ENCODE measurements at regions not wholly inside any gene's neighbourhood (a gene's known extent, or its start where the extent isn't known, plus 50 kb on each side); places are given as distances from the start of the nearest gene placed in this dataset.

GRCh38 chrX:134738986-134739740 lies 57.8 kb downstream of the PABIR2 start:
- ChIA-PET CTCF (no interaction called here), RAD21 (ENCODE audit: low non-redundant PET in 1 of 2, low total read pairs in 2 of 2, uncharacterized antibody in 2 of 2, unreplicated experiment in 2 of 2) (no interaction called here), POLR2A (no interaction called here)
- Histone ChIP-seq H3K9ac (ENCODE audit: low read length) (no peak overlapping the region), H3K79me2 (ENCODE audit: insufficient read depth, low read length) (no peaks in the 10 kb centered on the region), H3K27ac (ENCODE audit: low read depth, low read length) (no peak overlapping the region), H3K4me2 (ENCODE audit: low read length) (no peak overlapping the region), H3K9me3 (ENCODE audit: control insufficient read depth in 1 of 2, insufficient read depth in 1 of 2, low read depth in 1 of 2, low read length in 2 of 2) (no peaks in the 10 kb centered on the region), H4K20me1 (ENCODE audit: insufficient read depth) (no peaks in the 10 kb centered on the region), H3K4me3 (replicated peaks in 1 of 2; ENCODE audit: low read depth in 1 of 2, low read length in 2 of 2) (no peak overlapping the region), H2AFZ (ENCODE audit: low read depth, low read length, poor library complexity, severe bottlenecking) (no peak overlapping the region), H3K9me2 (ENCODE audit: insufficient read depth) (no peaks in the 10 kb centered on the region), H3K36me3 (ENCODE audit: control insufficient read depth in 1 of 2, insufficient read depth in 2 of 2, low read length in 2 of 2) (no peaks in the 10 kb centered on the region), H3K27me3 (ENCODE audit: insufficient read depth, low read length) (no peaks in the 10 kb centered on the region), H3K4me1 (ENCODE audit: control insufficient read depth in 1 of 2, insufficient read depth in 2 of 2, low read length in 2 of 2) (no peaks in the 10 kb centered on the region; a peak in 1 of 4 replicates)
- TF ChIP-seq YY1 (IDR thresholded peaks at IDR 0.05; ENCODE audit: extremely low read depth, insufficient replicate concordance, low read depth, low read length): no peak
- TF ChIP-seq CEBPB (IDR thresholded peaks at IDR 0.05; ENCODE audit: low read depth): no peak
- DNase-seq (ENCODE audit: low read depth, low spot score) (no peak), ATAC-seq (no peak)
- BruUV-seq (replicated peaks): no TSS peak
- intact Hi-C loops (cut with micrococcal nuclease): no loop called here

DNA sequence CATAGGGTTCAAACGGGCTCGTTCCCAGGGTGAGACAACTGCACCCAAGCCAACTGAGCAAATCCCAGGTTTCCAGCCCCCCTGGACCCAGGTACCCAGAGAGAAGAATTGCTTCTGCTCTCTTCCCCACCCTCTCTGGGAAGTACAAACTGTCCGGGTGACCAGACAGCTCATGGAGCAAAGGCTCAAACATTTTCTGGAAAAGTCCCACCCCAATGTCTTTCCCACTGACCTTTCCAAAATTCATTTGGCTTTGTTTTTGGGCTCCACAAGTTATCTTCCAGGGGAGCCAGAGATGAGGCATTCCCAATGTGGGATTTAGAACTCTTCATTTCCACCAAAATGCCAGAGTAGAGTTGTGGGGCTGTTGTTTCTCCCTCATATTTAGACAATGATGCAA lies 58.6 kb downstream of the PABIR2 start:
- DNase-seq (ENCODE audit: low read depth, low spot score) (no peak), ATAC-seq (no peak)
- H3K36me3 ChIP-seq (ENCODE audit: control insufficient read depth in 1 of 2, insufficient read depth in 2 of 2, low read length in 2 of 2): no peaks in the 10 kb centered on the region
- H3K9ac ChIP-seq (ENCODE audit: low read length): no peak overlapping the region
- no peaks in the 10 kb centered on the region; a peak in 1 of 4 replicates for H3K4me1 ChIP-seq (ENCODE audit: control insufficient read depth in 1 of 2, insufficient read depth in 2 of 2, low read length in 2 of 2)
- POLR2A ChIA-PET: no interaction called here
- H3K9me2 ChIP-seq (ENCODE audit: insufficient read depth): no peaks in the 10 kb centered on the region
- H3K27me3 ChIP-seq (ENCODE audit: insufficient read depth, low read length): no peaks in the 10 kb centered on the region
- H2AFZ ChIP-seq (ENCODE audit: low read depth, low read length, poor library complexity, severe bottlenecking): no peak overlapping the region
- CTCF ChIA-PET: no interaction called here
- RAD21 ChIA-PET (ENCODE audit: low non-redundant PET in 1 of 2, low total read pairs in 2 of 2, uncharacterized antibody in 2 of 2, unreplicated experiment in 2 of 2): no interaction called here
- no TSS peak for BruUV-seq (replicated peaks)
- H3K4me3 ChIP-seq (replicated peaks in 1 of 2; ENCODE audit: low read depth in 1 of 2, low read length in 2 of 2): no peak overlapping the region
- H4K20me1 ChIP-seq (ENCODE audit: insufficient read depth): no peaks in the 10 kb centered on the region
- TF ChIP-seq ZBTB33 (IDR thresholded peaks at IDR 0.05; ENCODE audit: extremely low read depth, insufficient replicate concordance, low read length): no peak
- TF ChIP-seq CEBPB (IDR thresholded peaks at IDR 0.05; ENCODE audit: low read depth): no peak
- TF ChIP-seq ZNF274 (IDR thresholded peaks at IDR 0.05; ENCODE audit: low read depth, low read length): no peak
- no peak for TF ChIP-seq POLR2AphosphoS5 (IDR thresholded peaks at IDR 0.05; ENCODE audit: low read depth, low read length)
- no peak for TF ChIP-seq EZH2phosphoT487 (IDR thresholded peaks at IDR 0.05; ENCODE audit: borderline replicate concordance)
- no peak for TF ChIP-seq SRF (IDR thresholded peaks at IDR 0.05; ENCODE audit: low read depth)
- TF ChIP-seq RAD21 (IDR thresholded peaks at IDR 0.05; ENCODE audit: low read depth): no peak
- no peak for TF ChIP-seq SP1 (IDR thresholded peaks at IDR 0.05; ENCODE audit: low read depth)
- TF ChIP-seq YY1 (IDR thresholded peaks at IDR 0.05; ENCODE audit: extremely low read depth, insufficient replicate concordance, low read depth, low read length): no peak
- TF ChIP-seq REST (IDR thresholded peaks at IDR 0.05; ENCODE audit: low read depth): no peak
- no peak for TF ChIP-seq POLR2A (IDR thresholded peaks at IDR 0.05; ENCODE audit: borderline replicate concordance, extremely low read depth, insufficient read depth, insufficient read length)
- no peak for TF ChIP-seq SIN3A (IDR thresholded peaks at IDR 0.05; ENCODE audit: low read depth)
- H3K4me2 ChIP-seq (ENCODE audit: low read length): no peak overlapping the region
- H3K27ac ChIP-seq (ENCODE audit: low read depth, low read length): no peak overlapping the region
- no peaks in the 10 kb centered on the region for H3K9me3 ChIP-seq (ENCODE audit: control insufficient read depth in 1 of 2, insufficient read depth in 1 of 2, low read depth in 1 of 2, low read length in 2 of 2)
- H3K79me2 ChIP-seq (ENCODE audit: insufficient read depth, low read length): no peaks in the 10 kb centered on the region
- intact Hi-C loops (cut with micrococcal nuclease): no loop called here
